ENCODE measurements at regions not wholly inside any gene's neighbourhood (a gene's known extent, or its start where the extent isn't known, plus 50 kb on each side); places are given as distances from the start of the nearest gene placed in this dataset.

- DNase-seq, result no peak
Measured at GRCh38 chr2:143903172-143903856, 616.6 kb downstream of the ZEB2 start.

DNA sequence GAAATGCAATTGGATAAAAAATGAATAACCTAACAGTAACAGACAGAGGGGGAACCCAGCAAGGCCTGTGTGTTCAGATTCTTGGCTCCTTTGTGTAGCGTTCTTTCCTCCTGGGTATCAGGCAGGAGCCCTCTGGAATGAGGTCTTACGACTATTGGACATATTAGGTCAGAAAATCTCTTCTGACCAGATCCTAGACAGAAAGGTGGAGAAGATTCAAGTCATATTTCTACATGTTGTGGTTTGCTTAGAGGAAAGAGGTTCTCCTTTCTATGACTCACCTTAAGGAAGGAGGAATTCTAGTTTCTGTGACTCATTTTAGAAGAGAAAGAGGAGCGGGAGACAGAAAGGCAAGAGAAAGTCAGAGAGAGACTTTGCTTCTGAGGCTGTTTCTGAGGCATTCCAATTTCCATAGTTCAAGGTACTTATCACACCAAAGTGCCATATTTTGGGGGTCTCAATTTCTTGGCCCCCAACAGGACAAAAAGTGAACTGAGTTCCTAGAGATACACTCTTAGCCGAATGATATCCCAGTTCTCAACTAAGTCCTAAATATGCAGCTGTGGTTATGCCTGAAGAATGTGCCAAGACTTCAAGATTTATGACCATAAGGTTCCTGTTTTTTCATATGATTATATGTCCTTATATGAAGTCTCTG is 618.6 kb downstream of the ZEB2 start:
- DNase-seq, result no peak

GRCh38 chr2:143899987-143900386 is 619.9 kb downstream of the ZEB2 start:
- DNase-seq, result no peak

DNA sequence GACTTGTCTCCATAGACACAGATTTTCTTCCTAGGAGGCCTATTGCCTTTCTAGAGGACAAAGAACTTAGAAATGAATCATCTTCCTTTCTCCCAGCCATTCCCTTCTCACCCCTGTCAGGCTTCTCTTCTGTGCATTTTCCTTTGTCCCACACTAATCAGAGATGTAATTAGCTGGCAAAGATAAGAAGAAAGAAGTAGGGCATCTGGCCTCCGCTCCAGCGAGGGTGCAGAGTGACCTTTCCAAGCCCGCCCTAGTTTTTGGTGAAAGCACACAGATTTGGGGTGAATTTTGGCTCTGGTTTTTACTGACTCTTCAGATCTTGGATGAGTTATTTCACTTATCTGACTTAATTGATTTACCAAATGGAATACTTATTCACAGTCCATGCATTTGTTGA is 626.5 kb downstream of the ZEB2 start:
- no peak for DNase-seq

DNA sequence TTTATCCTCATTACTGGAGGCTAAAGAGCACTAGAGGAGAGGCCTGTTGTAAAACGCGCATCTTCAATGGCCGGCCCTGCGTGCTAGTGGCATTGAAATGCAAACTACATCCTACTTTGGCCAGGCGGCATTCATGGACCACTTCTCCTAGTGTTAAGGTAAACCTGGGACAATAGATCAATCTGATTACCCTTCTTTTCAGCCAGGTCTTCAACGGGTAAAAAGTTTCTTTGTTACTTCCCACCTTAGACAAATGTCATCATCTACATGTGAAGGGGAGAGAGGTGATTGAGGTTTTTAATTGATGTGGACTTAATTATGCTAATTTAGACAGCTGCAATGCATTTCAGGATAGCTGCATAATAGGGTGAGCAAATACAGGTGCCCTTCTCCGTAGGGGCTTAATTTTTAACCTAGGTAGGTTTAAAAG is 628.0 kb downstream of the ZEB2 start:
- DNase-seq, result no peak

GRCh38 chr2:143890798-143891197 is 629.1 kb downstream of the ZEB2 start:
- no peak for DNase-seq

- no peak for DNase-seq
Measured at GRCh38 chr2:143889216-143889615, 630.7 kb downstream of the ZEB2 start.

GRCh38 chr2:143885461-143885860 is 634.5 kb downstream of the ZEB2 start:
- no peak for DNase-seq

DNA sequence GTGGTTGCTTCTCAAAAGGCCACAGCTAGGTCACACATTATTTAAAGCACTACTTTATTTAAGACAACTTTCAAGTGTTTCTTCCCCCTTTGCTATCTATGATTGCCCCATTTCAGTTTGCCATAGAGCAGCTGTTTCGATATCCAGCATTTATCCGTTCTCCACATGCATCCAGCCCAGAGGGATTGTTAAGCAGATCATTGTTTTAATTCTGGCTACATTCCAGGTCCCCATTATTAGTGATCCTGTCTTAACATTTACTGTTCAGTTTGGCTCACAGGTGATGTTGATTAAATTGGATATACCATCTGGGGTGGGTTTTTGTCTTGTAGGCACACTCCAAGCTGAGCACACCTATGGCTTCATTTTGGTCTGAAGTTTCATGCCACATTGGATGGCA is 638.7 kb downstream of the ZEB2 start:
- DNase-seq, result no peak

DNA sequence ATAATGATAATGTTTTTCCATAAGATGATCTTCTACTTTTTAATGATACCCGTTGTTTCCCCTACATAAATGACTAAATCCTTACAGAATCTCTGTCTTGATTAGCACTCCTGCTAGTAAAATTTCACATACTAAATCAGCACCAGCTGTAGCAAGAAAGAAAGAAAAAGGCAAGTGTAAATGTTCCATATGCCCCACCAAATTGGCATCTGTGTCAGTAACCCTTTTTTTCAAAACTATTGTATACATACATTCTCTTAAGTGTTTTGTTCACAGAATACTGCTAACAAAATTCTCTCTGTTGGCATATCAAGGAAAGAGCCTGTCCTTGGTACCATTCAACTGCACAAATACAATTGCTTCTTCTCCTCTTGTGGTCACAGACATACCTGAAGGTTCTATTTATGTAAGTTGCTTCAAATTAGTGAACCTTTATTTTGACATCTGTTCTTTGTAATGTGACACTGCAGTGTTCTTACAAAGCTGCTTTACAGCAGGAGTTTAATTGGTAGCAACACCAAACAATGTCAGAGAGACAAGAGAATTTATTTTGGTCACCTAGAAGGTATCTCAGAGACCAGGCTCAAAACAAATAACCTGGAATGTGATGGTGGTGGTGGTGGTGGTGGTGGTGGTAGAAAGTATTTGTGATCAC is 641.9 kb downstream of the ZEB2 start:
- DNase-seq, result no peak

GRCh38 chr2:143877056-143877455 is 642.9 kb downstream of the ZEB2 start:
- no peak for DNase-seq

DNA sequence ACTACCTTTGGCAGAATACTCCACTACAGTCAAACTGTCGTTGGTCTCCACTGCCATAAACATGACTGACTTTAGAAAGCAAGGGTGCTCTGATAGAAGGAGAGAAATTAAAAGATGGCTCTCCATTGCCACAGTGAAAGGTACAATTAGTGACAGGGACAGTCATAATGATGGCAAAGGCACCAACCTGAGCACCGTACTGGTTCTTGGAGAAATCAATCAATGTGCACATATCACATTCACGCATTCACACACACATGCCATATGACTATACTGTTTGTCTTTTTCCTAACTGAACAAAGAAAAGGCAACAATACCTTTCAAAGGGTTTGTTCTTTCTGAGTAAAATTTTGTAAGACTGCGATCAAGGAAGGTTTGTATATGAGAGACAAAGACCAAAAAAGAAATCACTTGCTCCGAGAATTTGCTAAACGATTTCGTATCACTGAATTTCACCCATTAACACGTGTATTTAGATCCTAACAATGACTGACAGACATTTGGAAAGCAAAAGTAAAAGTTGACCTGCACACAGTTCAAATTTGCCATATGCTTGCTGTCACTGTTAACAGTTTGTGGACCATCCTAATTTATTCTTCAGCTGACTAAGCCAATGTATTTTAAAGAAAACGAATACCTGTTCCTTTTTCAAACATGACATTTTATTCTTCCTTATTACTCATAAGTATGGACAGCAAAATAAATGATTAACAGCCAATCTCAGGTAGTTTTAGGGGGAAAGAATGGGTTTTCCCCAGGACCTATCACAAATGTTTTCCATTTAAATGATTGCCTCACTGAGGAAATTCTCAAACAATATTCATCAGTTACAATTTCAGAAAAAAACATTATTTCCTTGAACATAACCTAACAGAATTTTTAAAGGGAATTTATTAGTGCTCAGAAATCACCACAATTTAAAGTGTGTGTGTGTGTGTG is 644.4 kb downstream of the ZEB2 start:
- DNase-seq, result no peak

- no peak for DNase-seq
Measured at GRCh38 chr2:143873886-143874285, 646.0 kb downstream of the ZEB2 start.

GRCh38 chr2:143870696-143871095 is 649.2 kb downstream of the ZEB2 start:
- DNase-seq, result no peak

DNA sequence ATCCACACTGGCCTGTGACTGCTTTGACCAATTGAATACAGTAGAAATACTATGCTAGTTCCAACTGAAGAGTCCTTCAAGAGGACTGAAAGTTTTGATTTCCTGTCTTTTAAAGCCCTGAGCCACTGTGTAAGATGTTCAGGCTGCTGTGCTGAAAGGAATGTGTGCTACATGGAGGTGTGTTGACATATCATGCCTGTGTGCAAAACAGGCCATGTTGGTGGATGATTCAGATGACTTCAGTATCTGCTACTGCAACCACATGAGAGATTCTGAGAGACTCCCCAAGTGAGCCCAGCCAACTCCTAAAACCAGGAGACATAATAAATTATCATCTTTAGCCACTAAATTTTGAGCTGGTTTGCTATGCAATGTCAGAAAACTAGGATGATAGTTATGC is 662.9 kb downstream of the ZEB2 start:
- DNase-seq, result no peak

DNA sequence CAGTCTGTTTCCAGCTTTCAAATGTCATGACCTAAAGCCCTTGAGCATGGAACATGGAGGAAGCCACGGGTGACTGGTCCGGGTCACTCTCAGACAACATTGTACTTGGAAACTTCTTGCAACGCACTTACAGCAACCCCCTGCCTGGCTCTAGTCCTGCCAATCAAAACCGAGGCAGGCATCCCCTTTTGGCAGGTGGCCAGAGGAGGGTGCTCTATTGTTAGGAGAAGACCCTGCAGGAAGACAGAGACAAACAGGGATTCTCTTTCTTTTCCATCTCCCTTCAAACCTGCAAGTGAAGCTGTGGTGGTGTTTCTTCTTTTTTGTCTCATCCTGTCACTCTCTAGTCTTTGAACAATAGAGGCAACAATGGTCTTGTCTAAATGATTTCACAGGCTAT is 667.2 kb downstream of the ZEB2 start:
- no peak for DNase-seq

DNA sequence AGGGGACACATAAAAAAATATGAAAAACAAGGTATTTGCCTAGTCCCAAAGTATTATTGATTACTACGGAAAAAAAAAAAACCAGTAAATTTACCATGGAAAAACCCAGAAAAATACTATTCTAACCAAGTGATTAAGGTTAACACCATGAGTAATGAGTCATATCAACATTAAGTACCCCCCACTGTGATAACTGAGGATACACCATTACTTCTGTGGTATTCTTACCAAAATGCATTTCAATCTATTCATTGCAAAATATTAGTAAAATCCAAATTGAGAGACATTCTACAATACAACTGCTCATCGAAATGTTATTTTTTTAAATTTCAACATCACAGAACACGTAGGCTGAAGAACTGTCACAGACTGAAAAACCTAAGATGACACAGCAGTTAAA is 669.8 kb downstream of the ZEB2 start:
- DNase-seq, result no peak

DNA sequence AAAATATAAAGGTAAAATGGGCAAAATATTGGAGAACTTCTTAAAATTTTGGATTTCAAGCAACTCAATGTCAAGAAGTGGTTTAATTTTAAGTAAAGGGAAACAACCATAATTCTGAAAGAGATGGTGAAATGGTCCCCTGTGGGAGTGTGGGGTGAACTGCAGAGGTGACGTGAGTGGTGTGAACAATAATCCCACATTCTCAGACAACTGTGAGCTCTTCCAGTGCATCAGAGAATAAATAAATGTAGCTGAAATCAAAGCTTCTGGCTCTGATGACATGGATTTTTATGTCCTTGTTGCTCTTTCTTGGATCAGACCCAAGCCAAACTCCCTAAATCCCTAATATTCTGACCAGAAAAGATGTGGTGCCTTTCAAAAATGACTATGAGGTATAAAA is 672.7 kb downstream of the ZEB2 start:
- DNase-seq, result no peak

DNA sequence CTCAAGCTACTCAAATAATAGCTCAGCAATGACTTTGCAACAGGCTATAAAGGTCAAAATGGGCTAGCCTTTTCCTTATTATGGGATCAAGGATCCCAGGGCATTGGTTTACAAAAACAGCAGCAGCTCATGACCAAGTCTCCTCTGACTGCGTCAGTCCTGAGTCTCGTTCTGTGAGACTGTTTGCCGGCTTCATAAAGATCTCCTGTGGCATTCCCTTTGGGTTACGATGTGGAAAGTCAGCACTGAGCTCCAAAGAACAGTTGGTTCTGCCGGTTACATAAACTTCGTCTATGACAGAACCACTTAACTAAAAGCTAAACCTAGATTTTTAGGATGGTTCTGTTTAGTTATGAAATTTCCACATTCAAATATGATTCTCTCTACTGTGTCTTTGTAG is 674.9 kb downstream of the ZEB2 start:
- no peak for DNase-seq

GRCh38 chr2:143843686-143844085 is 676.2 kb downstream of the ZEB2 start:
- DNase-seq, result no peak

- no peak for DNase-seq
Measured at GRCh38 chr2:143842836-143843235, 677.1 kb downstream of the ZEB2 start.

DNA sequence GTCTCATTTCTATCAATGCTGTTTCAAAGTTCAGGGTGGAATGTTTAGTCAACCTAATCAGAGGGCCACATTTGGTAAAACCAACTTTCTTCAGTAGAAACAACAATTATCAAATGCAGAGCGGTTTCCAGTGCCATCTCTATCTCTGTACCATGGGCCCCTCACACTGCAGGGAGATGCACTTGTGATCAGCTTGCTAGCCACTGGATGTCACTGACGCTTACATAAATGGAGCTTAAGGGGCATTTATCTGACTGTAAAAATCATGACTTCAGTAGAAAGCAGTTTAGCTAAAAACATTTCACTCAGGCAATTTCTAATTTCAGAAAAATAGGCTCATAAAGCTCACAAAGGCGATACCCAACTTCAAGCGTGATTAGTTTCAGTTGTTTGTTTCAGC is 678.0 kb downstream of the ZEB2 start:
- DNase-seq, result no peak

DNA sequence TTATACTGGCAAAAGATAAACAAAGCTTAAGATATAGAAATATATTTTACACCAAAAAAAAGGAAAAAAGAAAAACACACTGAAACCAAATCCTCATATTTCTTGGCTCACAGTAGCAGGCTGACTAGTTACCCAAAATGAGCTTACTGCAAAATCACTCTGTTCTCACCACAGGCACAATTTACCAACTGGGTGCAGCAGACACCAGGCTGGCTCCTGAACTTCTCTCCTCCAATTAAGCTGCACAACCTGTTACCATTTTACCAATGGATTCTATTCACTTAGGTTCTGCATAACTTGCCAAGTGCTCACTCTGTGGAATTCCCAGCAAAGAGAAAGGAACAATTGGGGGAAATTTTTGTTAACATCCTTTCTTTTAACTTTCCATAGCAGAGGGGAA is 679.3 kb downstream of the ZEB2 start:
- DNase-seq, result no peak

Data from SHP77 treated with DMSO at 0.1 percent for 48 hours (cell line).